HG03575 (cell line): ENCODE measurements at regions not wholly inside any gene's neighbourhood (a gene's known extent, or its start where the extent isn't known, plus 50 kb on each side); places are given as distances from the start of the nearest gene placed in this dataset.

ENCODE experiments used
- ATAC-seq: cut with Tn5 transposase; IDR thresholded peaks from one replicate; pipeline ENCODE4 v1.9.1; 2021; ENCODE audit not compliant: unreplicated experiment, insufficient number of reproducible peaks, low FRiP score; ENCODE audit errors: extremely low read depth

GRCh38 chr1:232499188-232499587 lies 130.7 kb downstream of the SIPA1L2 start:
- ATAC-seq, result no peak

GRCh38 chr1:232493869-232494268 lies 136.1 kb downstream of the SIPA1L2 start:
- ATAC-seq, result no peak

DNA sequence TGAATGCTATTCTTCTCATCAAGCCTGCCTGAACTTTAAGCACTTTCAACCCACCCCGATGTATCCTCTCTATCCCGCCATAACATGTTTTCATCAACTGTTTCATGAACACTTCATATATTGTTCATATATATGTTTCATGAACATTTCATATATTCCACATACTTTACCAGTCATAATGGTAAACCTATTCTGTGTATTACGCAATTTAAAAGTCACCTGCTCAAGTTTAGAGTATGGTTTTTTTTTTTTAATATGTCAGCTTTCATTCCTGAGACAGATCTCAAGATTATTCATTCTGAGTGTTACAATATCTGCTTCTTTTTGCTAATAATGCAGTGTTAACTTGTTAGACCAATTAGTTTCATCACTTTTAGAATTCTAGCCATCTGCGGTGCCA lies 140.7 kb downstream of the SIPA1L2 start:
- ATAC-seq, result no peak

DNA sequence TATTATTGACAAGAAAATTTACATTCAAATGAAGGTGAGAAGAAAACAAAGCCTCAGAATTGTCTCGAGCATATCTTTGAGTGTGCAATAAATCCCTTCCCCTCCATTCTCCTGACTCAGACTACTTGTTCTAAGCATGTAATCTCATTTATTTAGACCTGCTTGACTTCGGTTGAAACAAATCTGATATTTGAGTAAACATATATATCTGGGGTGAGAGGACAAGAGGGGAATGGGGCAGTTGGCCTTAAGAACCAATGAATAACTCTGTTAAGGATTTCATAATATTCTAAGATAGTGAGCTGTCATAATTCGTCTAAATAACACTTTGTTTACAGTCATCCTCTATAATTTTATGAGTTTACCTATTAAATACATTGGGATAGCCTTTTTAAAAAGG lies 142.7 kb downstream of the SIPA1L2 start:
- no peak for ATAC-seq

DNA sequence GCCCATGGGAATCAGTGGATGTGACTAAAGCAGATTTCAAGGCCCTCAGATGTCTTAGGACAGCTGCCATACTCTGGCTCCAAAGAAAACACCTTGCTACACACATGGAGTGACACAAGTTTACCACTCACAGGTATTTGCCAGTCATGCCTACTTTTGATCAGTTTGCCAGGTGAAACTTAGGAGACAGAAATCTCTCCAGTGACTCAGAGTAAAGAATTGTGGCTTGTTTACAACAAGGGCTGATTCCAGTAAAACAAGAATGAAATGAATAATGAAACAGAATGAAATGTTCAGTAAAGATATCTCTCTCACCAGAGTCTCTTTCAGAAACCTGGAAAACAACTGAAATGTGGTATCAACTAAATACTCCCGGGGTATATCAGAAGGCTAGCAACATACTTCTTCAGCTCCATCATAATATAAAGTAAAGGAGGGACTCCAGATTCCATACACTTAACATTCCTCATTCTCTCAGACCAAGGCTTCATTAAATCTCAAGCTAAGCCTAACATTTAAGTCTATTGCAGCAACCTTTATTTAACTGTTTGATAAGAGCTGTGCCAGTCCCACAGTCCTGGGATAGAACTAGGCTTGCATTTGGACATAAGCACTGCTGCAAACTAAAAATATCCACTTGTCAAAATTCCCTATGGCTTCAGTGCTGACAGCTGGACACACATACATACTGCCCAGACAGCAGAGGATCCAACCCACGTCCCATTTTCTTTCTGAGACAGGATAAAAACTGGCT lies 143.3 kb downstream of the SIPA1L2 start:
- ATAC-seq, result no peak

DNA sequence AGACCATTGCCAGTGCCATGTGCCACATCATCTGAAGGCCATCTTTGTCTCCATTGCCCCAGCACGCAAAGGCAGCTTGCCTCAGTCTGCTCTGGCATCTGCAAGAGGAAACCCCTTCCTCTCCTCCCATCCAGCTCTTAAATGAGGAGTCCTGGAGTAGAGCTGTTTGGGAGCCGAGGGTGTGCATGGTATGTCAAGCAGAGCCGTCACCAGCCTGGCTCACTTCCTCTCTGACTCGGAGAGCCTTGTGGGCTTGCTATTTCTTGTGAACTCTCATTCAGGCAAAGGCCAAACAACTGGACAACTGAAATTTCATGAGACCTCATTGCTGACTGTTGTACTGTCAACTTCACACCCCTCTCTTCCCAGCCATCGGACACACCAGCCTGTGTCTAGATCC lies 143.9 kb downstream of the SIPA1L2 start:
- ATAC-seq, result no peak

DNA sequence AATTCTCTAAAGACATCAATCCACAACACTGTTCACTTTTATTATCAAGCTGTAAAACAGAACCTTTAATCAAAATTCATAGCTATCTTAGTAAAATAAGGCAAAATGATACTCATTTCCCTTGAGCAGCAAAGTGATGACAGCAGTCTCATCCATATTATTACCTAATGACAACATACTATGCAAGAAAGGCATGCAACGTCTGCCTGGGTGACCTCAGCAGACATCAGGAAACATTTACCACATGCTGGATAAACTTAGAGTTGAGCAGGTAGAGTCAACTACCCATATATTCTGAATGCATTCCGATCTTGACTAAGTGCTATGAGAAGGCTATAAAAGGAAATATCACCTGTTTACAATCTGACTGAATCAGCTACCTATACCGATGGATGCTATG lies 145.1 kb downstream of the SIPA1L2 start:
- no peak for ATAC-seq

- ATAC-seq, result no peak
Observed at GRCh38 chr1:232483826-232484225, 146.1 kb downstream of the SIPA1L2 start.

- ATAC-seq, result no peak
Observed at GRCh38 chr1:232481091-232481490, 148.8 kb downstream of the SIPA1L2 start.

GRCh38 chr1:232477728-232478127 lies 152.2 kb downstream of the SIPA1L2 start:
- no peak for ATAC-seq

GRCh38 chr1:232476538-232476950 lies 153.4 kb downstream of the SIPA1L2 start:
- no peak for ATAC-seq

DNA sequence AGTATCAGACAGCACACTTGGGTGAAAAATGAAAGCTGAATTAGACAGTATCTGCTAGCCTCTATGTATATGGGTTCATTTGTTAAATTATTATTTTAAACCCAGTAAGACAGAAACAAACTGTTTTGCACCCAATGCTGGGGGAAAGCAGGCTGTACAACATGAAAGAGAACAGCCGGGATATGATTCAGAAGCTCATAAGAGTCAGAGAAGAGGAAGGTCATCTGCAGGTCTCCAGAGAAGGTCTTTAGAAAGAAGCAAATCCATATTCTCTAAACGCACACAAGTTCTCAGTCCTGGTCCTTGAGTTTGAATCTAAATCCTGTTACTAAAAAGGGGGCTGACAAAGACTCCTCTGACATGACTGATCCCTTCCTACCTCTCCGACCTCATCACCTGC lies 155.1 kb downstream of the SIPA1L2 start:
- no peak for ATAC-seq

DNA sequence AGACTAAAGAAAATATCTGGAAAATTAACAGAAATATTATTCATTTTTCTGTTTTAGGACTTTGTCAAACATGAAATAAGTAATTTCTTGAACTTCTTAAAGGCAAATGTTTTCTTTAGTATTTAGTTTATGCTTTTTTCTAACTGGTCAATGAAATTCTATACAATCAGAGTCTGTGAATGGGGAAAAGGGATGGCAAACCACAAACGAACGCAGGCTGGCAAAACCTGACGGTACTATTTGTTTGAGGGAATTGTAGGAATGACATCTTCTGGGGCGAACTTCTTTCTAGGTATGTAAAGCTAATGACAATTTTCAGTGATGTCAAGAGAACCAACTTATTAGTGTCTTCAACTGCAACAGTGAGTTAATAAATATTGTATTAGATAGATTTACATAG lies 156.0 kb downstream of the SIPA1L2 start:
- ATAC-seq, result no peak

DNA sequence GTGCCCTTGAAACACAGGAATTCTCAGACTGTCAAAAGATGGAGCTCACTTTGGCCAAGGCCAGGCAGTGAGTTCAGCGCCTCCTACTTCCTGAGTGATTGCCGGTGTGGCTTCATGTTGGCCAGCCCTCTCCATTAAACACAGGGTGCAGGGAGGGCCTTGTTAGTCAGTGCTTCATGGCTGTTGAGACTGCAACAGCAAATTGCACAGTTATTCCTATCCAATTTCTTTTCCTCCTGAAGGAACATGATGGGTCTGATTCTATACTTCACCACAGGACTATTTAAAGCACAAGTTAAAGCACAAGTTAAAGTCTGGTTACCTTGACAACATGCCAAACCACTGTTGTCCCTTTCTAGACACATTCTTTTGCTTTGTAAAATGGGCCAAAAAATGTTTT lies 156.6 kb downstream of the SIPA1L2 start:
- ATAC-seq, result no peak

DNA sequence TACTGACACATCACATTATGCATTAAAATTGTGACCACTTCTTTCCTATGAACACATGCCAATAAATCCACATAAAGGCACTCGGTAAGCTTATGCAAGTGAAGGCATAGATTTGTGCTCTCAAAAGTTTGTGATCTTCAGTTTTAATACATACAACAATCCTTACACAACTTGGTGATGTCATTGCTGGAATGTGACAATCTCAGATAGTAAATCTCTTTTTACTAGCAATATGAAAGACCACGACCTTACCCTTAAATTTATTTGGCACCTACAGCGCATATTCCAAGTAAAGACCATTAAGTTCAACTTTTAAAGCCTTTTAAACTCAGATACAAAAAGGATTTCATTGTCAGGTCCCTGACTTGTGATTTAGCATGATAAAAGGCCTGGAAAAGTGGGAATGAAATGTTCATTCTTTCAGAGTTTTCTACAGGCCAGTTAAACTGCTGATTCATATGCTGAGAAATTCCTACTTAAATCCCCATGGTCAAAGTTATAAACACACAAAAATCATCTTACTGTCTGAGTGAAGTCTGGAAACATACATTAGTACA lies 157.4 kb downstream of the SIPA1L2 start:
- ATAC-seq, result no peak

GRCh38 chr1:232471250-232471649 lies 158.7 kb downstream of the SIPA1L2 start:
- no peak for ATAC-seq

- no peak for ATAC-seq
Observed at GRCh38 chr1:232470711-232471110, 159.2 kb downstream of the SIPA1L2 start.

GRCh38 chr1:232468249-232468648 lies 161.7 kb downstream of the SIPA1L2 start:
- ATAC-seq, result no peak

DNA sequence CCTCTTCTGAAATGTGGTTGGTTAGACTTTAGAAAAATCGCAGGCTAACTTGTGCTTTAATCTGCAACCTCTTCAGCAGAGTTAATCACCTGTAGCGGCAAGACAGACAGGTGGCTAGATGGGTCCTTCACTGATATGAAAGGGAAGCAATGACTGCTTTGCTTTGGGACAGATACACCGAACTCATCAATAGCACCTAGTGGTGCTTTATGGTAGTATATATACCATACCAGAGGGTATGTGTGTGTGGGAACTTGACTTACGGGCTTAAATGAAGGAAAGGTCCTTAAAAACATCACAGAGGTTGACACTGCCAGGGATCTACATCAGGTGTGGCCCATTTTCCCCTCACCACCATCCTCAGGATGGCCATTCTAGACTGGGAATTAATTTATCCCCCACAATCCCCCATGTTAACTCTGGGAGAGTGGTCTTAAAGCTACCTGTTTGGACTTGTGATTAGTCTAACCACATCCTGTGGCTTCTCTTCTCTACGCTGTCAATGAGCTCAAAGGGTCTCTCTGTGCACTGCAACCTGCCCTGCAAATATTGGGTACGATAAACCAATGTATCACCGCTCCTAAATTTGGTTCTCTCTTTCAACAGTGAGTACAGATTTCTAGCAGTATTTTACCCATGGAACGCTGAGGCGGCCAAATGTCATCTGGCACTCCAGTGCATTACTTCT lies 162.7 kb downstream of the SIPA1L2 start:
- no peak for ATAC-seq

DNA sequence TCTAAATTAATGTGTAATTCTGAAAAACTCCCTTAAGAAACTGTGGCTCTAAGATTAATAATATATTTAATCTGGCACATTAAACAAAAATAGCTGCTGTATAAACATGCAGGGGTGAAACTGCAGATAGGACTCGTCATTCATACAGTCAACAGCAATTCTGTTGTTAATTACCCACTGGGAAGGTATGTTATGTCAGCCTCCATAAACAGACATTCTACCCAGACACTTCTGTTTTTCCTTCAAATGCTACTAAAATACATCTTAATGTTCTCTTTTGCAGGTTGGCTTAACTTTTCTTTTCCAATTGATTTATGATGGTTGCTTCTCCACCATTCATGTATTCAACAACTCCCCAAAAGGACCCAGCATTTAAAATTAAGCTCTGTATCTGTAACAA lies 165.6 kb downstream of the SIPA1L2 start:
- no peak for ATAC-seq
